GM21447 (cell line): ENCODE measurements at regions not wholly inside any gene's neighbourhood (a gene's known extent, or its start where the extent isn't known, plus 50 kb on each side); places are given as distances from the start of the nearest gene placed in this dataset.

Source experiments
- ATAC-seq: cut with Tn5 transposase; IDR thresholded peaks from one replicate; pipeline ENCODE4 v1.9.1; 2021; ENCODE audit not compliant: unreplicated experiment

- no peak for ATAC-seq
These were observed 67.2 kb upstream of the SNX9 start for GRCh38 chr6:157755746-157756411.

DNA sequence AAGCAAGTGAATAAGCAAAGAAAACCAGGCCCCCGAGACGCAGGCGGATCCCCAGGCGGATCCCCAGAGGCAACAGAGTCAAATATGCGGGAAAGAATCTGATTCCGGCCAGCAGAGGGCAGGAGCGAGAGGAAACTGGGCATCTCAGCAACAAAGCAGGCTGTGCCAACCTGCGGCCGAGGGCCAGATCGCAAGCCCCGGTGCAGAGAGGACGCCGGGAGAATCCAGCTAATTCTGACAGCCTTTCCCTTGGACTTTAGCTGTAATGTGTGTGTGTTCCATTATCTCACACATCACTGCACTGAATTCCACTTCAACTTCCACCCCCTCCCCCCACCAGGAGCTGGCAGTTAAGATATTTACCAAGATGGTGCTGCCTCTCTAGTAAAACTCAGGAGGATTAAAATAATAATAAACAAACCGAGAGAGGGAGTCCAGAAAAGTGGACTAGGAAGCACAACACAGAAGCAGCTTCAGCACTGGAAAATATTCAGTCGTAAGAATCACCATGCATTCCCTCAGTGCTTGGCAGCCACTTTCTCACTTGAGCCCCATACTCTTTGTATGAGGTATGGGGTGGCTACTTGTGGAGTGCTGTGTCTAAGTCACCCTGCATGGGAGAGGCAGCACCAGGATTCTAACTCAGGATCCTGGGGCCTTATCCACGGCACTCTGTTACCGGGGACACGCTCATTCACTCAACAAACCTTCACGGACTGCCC is 66.2 kb upstream of the SNX9 start:
- no peak for ATAC-seq

DNA sequence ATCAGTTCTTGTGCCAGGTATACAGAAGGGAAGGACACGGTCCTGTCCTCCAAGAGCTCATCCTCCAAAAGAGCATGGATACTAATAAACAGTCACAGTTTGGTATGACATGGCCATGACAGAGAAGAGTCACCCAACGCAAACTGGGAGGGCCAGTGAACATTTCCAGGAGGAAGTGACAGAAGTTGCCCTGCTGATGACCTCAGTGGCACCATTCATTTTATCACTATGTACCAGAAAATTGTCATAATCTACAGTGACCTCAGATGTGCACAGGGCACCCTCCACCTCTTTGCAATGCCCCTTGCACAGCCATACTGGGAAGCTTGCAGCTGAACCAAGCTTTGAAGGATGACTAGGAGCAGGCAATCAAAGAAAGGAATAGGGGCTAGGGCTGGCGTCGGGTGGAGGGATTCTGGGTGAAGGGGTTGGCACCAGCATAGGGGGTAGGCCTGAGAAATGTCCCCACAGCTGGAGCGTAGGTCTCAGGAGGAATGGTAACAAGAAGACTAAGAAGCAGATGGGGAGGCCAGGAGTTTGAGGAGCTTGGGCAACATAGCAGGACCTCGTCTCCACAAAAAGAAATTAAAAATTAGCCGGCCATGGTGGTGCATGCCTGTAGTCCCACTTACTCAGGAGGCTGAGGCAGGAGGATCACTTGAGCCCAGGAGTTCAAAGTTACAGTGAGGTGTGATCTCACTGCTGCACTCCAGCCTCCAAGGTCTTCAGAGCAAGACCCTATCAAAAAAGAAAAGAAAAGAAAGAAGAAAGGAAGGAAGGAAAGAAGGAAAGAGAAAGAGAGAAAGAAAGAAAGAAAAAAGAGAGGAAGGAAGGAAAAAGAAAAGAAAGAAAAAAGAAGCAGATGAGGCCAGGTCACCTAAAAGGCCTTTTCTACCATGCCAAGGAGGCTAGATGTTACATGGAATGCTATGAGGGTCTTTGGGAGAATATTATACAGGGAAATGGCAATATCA is 65.3 kb upstream of the SNX9 start:
- no peak for ATAC-seq

- no peak for ATAC-seq
These were observed 64.5 kb upstream of the SNX9 start for GRCh38 chr6:157758516-157759023.

DNA sequence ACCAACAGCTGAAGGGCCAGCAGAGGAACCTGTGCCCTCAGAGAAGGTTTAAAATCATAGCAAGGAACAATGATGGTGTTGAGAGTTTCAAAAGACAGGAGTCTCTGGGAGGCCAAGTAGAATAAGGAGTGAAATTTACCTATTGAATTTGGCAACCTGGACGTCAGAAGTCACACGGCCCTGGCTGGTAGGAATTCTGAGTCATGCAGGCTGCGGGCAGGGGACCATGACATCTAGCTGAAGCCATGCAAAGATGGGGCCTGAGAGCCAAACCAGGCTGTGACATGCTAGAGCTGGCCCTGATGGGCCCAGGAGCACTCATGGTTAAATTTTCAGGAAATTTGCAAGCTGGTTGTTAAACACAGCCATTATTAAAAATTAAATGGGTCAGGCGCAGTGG is 64.0 kb upstream of the SNX9 start:
- no peak for ATAC-seq

DNA sequence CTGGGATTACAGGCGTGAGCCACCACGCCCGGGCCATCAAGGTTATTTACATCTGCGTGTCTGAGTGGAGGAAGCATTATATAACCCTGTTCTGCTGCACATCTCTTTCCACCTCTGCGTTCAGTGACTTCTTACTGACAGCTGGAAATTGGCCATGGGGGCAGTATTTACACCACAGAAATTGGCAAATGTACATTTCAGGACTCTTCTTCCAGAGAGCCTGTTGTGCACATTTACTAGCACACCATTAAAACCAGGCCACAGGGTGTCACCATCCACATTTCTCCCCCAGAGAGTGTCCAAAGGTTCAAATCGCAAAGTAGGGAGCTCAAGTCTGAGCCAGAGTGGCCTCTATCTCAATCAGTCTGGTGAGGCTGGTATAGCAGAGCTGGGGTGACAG is 62.9 kb upstream of the SNX9 start:
- no peak for ATAC-seq

- no peak for ATAC-seq
These were observed 62.3 kb upstream of the SNX9 start for GRCh38 chr6:157760589-157761330.

DNA sequence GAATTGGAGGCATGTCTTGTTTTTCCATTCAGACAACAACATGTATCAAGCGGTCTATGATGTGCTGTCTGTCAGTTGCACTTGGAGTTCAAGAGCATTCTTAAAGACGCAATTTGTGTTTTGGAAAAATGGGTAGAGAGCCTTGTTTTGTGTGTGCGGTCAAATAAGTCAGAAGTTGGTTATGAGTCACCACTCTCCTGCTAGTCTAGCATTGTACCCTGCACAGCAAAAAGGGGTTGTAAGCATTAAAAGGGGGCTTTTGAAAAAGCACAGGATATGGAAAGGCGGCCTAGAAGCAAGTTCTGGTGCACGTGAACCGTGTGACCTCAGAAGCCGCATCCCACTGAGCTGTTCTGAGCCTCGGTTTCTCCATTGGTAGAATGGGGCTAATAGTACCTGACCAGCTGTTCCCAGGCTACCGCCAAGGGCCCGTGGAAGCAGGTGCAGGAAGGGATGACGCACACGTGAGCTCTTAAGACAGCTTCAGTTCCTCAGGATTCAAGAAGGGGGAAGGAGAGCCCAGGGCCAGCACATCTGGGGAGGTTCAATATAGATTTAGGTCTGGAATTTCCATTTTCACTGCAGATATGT is 61.6 kb upstream of the SNX9 start:
- peak; percentile 40 for ATAC-seq

- no peak for ATAC-seq
These were observed 61.1 kb upstream of the SNX9 start for GRCh38 chr6:157761926-157762325.

DNA sequence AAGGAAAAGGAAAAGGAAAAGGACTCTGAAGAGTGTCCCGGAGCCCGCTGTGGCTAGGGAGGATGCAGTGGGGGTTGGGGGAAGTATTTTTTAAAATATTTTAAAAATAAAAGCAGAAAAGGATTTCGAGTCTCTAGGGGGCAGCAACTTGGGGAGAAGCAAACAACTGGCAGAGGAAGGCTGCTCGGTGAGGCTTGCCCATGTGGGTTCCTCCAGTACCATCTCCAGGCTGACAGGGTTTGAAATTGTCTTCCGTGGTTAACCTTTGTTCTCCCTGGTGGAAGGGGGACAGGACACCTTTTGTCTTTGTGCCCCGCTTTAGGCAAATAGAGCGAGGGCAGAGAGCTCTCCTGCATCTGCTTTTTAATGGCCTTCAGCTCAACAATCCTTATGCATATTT is 60.4 kb upstream of the SNX9 start:
- ATAC-seq, result no peak

GRCh38 chr6:157763129-157763903 is 59.7 kb upstream of the SNX9 start:
- ATAC-seq, result peak; percentile 16

DNA sequence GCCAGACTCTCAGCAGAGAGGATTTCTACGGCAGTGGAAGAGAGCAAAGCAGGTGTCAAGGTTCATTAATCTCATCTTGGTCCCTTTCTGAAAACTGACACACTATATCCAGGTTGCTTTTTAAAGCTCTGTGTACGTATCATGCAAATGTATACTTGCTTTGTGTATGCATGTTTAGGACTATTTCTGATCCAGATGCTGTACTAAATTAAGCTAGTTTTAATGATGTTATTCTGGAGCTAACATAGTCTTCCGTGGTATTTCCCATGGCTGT is 59.2 kb upstream of the SNX9 start:
- peak; percentile 12 for ATAC-seq

- ATAC-seq, result peak; percentile 43
These were observed 58.6 kb upstream of the SNX9 start for GRCh38 chr6:157764178-157765068.

DNA sequence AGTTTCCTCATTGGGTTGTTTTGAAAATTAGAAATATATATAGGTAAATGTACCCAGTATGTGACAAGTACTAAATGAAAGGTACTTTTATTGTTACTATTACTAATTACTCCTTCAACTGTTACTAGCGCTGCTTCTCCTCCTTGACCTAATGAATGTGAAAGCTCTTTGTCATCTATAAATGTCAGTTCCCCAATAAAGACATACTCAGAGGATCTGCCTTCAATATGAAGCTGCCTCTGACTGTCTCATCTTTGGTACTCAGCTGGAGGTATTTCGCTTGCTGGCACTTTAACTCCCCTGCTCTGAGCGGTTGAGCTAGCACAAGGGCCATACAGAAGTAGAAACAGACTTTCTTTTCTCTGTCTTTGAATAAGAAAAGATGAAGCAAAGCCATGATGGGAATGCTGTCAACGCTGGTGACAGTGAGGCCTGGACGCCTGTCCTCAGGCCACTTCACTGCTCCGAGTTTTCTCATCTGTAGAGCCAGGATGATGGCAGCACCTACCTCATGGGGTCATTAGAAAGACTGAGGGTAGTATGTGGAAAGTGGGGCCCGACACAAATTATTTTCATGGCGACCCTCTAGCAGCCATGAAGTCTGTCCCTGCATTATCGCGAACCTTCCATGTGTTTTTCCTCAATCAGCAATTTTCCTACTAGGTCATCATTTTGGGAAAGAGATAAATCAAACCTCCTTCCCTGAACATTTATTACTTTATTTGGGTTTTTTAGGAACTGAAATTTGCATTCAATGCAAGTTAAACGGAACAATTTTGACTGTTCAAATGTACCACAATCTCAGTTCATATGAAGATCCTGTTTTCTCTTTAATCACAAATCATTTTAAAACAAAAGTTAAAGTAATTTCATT is 55.9 kb upstream of the SNX9 start:
- ATAC-seq, result no peak

GRCh38 chr6:157767775-157768156 is 55.3 kb upstream of the SNX9 start:
- ATAC-seq, result no peak

- peak; percentile 24 for ATAC-seq
These were observed 54.7 kb upstream of the SNX9 start for GRCh38 chr6:157768304-157768703.

GRCh38 chr6:157768863-157769551 is 54.0 kb upstream of the SNX9 start:
- no peak for ATAC-seq
